H1 (cell line): ENCODE measurements at regions not wholly inside any gene's neighbourhood (a gene's known extent, or its start where the extent isn't known, plus 50 kb on each side); places are given as distances from the start of the nearest gene placed in this dataset.

Experiments used
- CHD7 ChIP-seq: fragments of 300-600 bp; sonication (generic); IDR thresholded peaks from 2 replicates; pipeline ENCODE4 v1.7.1; 2012; ENCODE audit warnings: low read length, moderate library complexity, mild to moderate bottlenecking, inconsistent platforms; ENCODE audit not compliant: insufficient replicate concordance
- FOSL1 ChIP-seq: IDR thresholded peaks from 2 replicates; pipeline ENCODE4 v1.6.1; 2011; ENCODE audit warnings: mild to moderate bottlenecking, low read depth, low read length, moderate library complexity; ENCODE audit not compliant: insufficient read depth
- HDAC2 ChIP-seq, 2 experiments: fragments of 300-600 bp in 1 of 2; sonication (generic) in 1 of 2; IDR thresholded peaks; 2 replicates each; pipeline ENCODE4 v1.6.1; 2011 to 2012; ENCODE audit warnings: low read depth in 2 of 2, low read length in 2 of 2, mild to moderate bottlenecking in 2 of 2, moderate library complexity in 2 of 2, borderline replicate concordance in 1 of 2, inconsistent platforms in 1 of 2
- KDM5A ChIP-seq: fragments of 200-600 bp; IDR thresholded peaks from 2 replicates; pipeline ENCODE4 v1.7.1; 2012; ENCODE audit warnings: mild to moderate bottlenecking, low read length, inconsistent platforms, mixed read lengths
- RNF2 ChIP-seq: fragments of 200-900, 300-1000 bp; sonication (generic); IDR thresholded peaks from 2 replicates; pipeline ENCODE4 v1.7.1; 2016; ENCODE audit warnings: borderline replicate concordance, low read depth, mild to moderate bottlenecking, antibody characterized with exemption, low read length; ENCODE audit not compliant: poor library complexity, severe bottlenecking; ENCODE audit errors: missing control alignments
- SRF ChIP-seq: IDR thresholded peaks from 2 replicates; pipeline ENCODE4 v1.6.1; 2011; ENCODE audit warnings: mild to moderate bottlenecking, low read depth, low read length, moderate library complexity
- TAF7 ChIP-seq: optimal IDR thresholded peaks from 2 replicates; pipeline ENCODE3; 2011; ENCODE audit warnings: low read depth, mild to moderate bottlenecking, inconsistent platforms, low read length, moderate library complexity, borderline replicate concordance
- TF ChIP-seq, protein P1 (sequence below): IDR thresholded peaks from 2 replicates; pipeline ENCODE4 v1.6.1; 2011; ENCODE audit warnings: low read length, improper control_type of control experiment

- TF ChIP-seq HDAC2 (IDR thresholded peaks at IDR 0.05; ENCODE audit: borderline replicate concordance in 1 of 2, low read depth in 2 of 2, low read length in 2 of 2) (no peak), CHD7 (no peak), TAF7 (no peak), FOSL1 (no peak), SRF (no peak), KDM5A (no peak), RNF2 (no peak)
- TF ChIP-seq, protein P1, sequence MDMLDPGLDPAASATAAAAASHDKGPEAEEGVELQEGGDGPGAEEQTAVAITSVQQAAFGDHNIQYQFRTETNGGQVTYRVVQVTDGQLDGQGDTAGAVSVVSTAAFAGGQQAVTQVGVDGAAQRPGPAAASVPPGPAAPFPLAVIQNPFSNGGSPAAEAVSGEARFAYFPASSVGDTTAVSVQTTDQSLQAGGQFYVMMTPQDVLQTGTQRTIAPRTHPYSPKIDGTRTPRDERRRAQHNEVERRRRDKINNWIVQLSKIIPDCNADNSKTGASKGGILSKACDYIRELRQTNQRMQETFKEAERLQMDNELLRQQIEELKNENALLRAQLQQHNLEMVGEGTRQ = no peak
Measured at GRCh38 chrX:40272141-40272540, 174.4 kb upstream of the BCOR start (continued).
